ENCODE measurements at regions not wholly inside any gene's neighbourhood (a gene's known extent, or its start where the extent isn't known, plus 50 kb on each side); places are given as distances from the start of the nearest gene placed in this dataset.
"Not testable (repeated sequence)": the region's sequence is repeated elsewhere in the genome, so short reads cannot be mapped to it uniquely, and the experiment has no call there.

DNA sequence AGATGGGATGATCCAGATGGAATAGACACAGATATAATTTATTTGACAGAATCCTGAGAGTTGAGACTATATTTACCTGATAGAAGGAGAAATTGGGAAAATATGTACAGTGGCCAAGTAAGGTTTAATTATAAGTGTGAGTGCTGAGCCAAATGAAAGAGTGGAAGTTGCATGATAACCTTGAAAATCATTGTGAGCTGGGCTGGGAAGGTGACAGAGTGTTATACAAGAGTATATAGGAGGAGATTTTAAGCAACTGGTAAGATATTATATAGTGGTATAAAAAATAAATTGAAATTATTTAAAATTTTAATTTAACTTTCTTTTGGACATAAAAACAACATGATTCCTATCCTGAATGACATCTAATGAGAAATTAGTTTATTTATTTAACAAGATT lies 340.8 kb downstream of the NUP35 start:
- no peak for DNase-seq

DNA sequence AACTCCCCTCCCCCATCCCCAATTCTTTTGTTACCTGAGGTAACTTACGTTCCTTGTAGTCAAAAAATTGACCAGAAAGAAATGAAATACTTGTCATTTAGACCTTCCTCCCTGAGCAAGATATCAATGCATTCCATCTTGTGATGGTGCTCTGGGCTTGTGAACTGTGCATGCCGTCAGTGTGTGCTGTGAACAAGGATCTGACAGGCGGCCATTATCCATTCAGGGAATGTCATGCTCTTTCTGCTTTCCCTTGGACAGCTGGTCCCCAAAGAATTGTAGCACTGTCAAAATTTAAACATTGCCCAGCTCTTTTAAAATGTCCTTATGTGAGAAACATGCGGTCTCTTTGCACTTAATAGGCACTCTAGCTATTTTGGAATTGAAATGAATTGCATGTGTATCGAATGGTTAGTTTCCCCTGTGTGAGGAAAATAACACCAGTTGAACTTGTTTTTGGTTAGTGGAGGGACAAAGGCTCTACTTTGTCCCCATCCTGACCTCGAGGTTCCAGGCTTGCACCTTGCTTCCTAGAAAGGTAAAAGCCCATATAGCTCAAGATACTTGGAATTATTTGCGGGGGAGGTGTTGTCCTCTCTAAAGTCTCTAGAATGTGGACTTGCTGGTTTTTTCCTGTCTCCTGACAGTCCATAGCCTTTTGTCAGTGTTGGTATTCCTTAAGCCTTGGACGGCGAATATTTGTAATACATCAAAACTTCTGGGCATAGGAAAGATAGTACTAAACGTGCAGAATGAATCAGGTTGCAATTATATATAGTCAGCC lies 350.9 kb downstream of the NUP35 start:
- DNase-seq, result no peak

DNA sequence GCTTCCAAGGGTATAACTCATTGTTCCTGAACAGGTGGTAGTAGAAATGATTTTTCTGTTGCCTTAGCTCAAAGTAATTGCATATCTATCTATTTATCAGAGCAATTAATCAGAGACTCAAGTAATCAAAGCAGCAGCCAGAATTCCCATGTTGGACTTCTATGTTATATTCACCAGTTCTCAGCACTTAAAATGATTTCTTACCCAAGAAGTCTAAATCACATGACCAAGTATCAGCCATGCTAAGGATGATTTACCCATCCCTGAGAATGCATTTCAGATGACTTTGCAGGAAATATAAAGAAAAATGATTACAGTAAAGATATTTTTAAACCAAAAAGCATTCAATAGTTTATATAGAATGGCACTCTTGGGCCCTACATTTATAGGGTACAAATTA lies 352.2 kb downstream of the NUP35 start:
- DNase-seq, result no peak

DNA sequence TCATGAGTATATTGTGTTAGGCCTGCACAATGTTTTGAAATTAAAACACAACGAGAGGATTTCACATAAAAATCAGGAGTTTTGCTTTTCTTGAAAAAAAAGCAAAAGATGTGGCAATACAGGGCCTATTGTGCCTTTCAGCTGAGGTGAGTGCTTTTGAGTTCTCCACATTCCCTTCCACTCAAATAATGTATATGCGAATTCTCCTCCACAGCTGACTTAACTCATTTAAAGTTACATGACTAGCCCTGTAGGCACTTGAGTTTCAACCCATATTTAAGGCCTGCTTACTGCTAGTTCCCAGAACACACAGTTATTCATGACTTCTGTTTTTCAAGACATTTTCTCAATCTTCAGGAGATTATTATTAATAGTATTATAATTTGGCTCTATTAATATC lies 353.1 kb downstream of the NUP35 start:
- no peak for DNase-seq

DNA sequence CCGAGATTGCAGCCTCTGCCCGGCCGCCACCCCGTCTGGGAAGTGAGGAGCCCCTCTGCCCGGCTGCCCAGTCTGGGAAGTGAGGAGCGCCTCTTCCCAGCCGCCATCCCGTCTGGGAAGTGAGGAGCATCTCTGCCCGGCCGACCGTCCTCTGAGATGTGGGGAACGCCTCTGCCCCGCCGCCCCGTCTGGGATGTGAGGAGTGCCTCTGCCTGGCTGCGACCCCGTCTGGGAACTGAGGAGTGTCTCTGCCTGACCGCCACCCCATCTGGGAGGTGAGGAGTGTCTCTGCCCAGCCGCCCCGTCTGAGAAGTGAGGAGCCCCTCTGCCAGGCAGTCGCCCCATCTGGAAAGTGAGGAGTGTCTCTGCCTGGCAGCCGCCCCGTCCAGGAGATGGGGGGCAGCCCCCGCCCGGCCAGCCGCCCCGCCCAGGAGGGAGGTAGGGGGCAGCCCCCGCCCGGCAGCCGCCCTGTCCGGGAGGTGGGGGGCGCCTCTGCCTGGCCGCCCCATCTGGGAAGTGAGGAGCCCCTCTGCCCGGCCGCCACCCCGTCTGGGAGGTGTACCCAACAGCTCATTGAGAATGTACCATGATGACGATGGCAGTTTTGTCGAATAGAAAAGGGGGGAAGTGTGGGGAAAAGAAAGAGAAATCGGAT lies 354.8 kb downstream of the NUP35 start:
- not testable (repeated sequence) for DNase-seq

DNA sequence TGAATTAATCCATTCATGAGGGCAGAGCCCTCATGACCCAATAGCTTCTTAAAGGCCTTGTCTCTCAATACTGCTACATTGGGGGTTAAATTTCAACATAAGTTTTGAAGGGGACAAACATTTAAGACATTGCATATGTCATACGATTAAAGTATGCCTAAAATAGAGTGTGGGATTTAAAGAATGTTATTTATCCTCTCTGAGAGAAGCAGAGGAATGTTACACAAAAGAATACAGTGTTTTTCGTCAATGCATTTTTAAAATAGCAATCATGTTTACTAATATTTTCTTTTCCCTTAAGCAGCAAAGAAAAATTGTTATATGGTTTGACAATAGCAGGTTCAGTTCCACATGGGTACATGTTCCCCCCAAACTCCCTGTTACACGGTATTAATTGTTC lies 363.1 kb downstream of the NUP35 start:
- no peak for DNase-seq

DNA sequence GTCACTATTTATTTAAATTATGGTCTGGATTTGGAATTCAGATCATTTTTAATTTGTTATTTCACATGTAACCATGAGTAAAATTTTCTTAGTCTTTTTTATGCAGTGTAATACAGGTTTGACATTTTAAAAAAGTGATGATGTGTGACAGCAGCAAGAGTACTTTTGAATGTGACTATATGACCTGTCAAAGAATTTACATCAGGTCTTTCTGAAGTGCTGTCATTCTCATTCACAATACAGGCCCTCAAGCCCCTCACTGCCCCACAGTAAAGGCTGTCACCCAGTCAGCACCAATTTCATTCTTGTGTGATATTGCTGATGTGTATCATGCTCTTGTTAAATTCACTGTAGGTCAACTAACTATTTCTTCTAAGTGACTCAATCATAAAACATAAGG lies 364.2 kb downstream of the NUP35 start:
- DNase-seq, result no peak

DNA sequence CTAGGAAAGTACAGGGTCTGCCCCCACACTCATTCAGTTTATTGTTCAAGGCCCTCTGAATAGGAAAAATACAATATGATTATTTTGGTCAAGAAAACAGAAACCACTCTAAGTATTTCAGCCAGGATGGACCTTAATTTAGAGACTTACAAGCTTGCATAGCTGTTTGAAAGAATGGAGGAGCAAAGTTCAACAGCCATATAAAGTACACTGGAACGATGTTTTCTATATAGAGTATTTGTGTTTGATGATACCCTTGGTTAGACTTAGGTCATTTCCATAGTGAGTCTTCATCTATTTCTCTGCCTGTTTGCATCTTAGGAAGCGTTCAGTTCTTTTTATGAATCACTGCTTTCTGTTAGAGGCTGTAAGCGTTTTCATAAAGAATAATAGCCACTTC lies 366.2 kb downstream of the NUP35 start:
- DNase-seq, result no peak

DNA sequence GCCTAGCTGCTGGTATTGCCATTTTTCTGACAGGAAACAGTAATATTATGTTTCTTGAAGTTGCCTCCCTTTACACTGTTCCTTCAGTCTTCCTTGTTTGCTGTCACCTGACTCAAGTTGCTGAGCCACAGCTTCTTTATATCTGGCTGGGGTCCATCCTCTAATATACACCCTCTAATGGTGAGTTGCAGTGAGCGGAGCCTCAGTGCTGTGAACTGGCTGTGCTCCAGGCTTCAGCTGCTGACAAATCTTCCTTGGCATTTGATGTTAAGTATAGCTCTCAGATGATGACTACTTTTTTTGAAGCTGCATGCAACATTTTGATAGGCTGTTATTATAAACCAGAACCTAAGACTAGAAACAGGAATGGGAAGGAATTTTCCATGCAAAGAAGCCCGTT lies 366.7 kb downstream of the NUP35 start:
- DNase-seq, result peak; percentile 70

DNA sequence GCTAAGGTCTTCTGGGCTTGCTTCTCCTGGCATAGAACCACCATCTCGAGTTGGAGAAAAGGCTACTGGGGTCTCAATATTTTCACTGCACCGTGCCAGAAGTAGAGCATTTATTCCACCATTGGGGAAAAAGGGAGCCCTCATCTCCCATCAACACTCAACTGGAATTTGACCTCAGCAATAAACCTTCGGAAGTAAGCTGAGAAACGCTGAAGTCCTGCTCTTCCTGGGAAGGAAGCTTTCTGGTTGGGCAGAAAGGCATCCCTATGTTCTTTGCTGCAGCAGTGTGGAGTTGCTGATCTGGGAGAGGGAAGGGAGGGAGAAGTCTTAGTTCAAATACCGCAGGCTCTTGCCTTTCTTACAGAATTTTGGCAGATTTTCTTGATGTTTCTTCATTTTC lies 368.8 kb downstream of the NUP35 start:
- no peak for DNase-seq

DNA sequence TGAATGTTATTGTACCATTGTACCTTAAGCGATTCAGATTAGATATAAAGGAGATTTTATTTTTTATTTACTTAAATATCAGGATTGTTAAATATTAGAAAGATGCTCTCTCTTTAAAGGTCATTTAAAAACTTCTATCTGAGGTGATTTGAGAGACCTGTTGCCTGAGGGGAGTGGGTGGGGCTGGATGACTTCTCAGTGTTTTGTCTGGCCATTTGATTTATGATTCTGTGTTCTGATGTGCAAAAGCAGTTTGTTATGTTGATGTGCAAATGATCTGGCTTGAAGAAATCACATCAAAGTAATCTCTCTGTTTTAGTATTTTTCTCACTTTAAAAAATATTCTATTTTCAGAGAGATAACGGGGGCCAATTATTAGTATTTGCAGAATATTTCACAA lies 370.8 kb downstream of the NUP35 start:
- no peak for DNase-seq

DNA sequence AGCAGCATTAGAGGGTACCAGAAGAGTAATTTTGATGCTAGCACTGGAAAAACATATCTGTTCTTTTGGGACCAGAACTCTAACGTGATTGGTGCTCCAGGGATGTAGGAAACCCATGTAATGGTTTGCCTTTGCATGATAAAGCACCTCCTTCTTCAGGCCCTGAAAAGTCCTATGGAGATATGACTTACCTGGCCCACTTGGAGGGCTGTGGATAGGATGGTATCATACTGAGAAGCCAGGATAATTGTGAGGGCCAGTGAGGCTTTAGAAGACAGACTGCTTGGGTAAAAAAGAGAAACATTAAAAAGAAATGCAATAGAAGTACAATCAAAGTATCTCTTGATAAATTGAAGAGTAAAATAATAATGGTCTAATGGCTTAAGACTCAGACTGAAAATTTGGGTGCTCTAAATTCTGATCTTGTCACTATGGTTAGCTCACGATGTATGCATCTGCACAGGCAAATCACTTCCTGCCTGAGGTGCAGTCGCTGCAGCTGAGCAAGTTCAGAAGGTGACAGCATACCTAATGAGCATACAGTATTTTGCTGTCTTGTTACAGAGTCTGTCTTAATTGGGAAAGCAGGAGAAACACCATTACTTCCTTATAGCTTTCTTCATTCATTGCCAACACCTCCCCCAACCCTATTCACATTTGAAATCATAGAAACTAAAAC lies 371.5 kb downstream of the NUP35 start:
- no peak for DNase-seq

DNA sequence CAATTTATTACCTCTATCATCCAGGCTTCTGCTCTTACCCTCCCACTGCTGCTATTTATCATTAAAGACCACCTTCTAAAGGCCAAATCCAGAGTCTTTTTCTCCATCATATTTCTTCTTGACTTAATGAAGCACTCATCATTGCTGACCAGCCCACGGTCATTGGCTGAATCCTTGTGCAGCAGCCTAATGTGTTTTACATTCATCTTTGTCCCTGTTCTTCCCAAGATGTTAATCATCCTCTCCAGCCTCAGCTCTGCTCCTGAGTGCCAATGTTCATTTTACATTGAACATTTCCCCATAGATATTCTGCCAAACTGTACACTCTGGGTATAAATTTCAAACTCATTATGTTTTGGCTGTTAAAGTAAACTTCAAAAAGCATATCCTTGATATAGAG lies 373.6 kb downstream of the NUP35 start:
- no peak for DNase-seq

DNA sequence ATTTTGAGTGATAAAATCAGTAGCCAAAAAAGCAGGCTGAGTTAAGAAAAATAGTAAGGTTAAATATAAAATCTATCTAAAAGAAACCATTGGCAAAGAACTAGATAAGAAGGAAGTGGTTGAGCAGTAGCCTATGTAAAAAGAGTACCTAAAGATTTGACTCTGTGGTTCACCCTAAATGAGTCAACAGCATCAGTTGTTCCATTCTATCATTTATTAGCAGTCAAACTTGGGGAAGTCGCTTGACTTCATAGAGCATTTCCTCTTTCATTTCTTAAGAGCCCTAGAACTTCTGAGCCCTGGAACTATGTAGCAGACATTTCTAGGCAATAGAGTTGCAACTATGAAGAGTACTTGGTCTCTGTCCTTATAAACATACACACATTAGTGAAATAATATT lies 381.7 kb downstream of the NUP35 start:
- no peak for DNase-seq

DNA sequence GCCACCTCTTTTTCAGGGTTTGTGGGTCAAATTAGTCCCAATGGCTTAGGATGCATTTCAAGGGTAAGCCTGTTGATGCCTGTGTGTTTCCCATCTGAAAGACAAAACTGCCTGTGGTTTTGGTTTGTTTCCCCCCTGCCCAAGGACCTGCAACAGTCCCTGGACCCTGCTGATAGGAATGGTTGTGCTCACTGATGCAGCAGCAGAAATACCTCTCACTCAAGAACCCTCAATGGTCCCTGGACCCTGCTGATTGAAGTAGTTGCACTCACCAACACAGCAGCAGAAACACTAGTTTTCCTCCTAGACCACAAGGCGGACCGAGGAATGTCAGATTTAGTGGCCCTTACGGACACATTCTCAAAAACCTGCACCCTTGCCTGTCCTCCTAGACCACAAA lies 386.9 kb downstream of the NUP35 start:
- DNase-seq, result no peak

DNA sequence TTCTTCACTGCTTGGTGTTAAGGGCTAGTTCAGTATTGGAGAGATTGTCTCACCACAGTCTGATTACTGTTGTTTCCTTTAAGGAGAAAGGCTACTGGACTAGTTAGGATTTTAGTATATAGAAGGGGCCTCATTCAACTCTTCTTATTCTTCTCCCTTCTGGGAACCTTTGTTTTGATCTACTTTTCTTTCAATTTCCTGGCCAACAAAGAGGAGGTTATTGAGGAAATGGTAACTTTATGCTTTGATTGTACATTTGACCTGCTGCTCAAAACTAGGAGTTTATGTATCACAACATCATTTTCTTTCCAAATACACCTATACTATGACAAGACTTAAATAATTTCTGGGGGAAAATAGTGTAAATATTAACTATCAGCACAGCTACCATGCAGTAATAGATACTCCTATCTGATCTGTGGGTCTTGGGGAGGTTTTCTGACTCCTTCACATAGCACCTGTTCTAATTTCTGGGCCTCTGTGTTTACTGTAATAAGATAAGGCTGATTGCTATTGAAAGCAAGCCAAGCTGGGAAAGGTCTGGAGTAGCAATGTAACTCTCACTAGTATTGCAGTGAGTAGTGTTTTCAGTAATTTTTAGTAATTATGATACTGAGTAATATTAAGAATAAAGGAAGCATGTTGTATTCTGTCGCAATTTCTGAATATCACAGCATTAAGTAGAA lies 395.3 kb downstream of the NUP35 start:
- no peak for DNase-seq

DNA sequence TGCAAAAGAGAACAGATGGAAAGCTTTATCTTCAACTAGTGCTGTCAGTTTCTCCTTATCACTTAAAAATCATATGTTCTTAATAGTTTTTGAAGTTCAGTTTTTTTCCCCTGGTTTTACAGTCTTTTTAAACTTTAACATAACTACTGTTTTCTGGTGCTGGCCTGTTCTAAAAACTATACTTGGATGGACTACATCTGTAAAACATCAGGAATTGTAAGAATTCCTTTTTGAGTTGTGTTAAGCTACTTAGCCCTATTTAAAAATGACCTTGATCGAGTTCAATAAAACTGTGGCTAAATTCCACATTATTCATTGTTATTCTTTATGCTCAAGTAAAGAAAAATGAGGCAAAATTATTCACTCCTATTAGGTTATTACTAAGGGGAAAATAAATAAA lies 397.7 kb downstream of the NUP35 start:
- DNase-seq, result no peak

DNA sequence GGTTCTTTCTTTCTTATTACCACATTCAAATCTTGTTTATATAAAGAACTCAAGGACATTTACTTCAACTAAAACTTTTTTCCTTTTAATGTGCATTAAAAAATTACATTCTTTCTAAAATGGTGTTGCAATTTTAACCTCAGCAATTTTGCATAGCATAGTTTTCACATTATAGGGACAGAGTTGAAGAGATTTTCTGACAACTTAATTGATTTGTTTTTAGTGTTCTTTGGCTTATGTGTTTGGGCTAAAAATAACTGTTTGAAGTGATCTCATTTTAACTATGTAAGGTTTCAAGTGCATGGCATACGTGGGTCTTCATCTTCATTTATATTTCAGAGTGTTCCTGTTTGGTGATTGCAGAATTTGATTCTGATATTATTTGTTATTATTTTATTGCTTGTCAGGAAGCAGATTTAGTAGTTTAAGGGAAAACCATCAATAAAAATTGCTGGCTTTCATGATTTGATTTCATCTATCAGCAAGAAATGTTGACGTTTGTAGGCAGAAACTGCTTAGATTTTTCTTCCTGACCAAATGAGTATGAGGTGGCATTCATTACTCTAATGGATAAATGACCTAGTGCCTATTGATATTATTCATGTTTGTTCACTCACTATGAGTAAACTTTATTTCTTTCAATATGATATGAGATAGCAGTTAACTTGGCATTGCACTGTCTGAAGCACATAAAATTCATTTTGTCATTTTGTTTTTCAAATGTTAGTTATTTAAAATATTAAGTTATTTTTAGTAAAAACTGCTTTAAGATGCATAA lies 398.4 kb downstream of the NUP35 start:
- no peak for DNase-seq

DNA sequence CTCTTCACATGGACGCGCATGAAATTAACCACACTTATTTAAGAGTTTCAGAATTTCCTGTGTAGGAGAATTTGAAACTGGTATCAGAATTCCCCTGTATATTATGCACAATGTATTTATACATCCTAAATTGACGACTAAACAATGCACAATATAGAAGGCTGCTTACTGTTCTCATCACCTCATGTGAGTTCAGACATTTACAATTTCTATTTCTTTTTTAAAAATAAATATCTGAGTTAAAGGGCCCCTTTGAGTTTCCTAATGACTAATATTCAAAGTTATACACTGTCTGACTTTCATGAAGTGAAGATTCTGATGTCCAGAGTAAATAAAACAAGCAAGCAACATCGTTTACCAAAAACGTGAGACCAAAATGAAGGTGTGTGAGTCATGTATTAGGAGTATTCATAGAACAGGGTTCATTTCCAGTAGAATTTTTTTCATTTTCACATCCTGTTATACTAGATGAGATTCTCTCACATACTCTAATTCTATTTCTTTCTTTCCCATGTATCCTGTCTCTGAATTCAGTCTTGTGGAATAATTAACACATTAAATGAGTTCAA lies 406.2 kb downstream of the NUP35 start:
- no peak for DNase-seq

DNA sequence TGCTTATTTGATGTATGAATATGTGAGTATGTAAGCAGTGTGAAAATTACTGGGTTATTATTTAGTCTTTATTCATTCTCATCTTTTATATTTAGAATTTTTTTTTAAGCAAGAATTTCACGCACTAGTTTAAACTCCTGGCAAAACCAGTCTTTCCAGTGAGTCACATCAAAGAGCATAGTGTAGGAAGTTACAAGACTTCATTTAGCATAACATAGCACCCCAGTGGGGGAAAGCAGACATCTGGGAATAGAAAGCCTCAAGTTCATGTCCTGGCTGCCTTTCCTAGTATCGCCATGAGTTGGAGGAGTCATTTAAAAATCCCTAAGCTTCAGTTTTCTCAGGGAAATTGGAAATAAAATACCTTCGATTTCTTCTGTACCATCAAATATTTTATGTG lies 408.3 kb downstream of the NUP35 start:
- DNase-seq, result no peak

DNA sequence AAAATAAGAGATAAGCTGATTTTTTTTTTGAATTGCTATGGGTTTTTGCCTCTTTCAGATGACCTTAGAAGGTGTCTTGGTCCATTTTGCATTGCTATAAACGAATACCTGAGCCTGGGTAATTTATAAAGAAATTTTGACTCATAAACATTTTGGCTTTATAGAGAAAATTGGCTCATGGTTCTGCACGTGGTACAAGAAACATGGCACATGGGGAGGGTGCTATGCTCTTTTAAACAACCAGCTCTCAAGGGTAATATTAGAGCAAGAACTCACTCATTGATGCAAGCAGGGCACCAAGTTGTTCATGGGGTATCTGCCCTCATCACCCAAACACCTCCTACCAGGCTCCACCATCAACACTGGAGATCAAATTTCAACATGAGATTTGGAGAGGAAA lies 408.8 kb downstream of the NUP35 start:
- DNase-seq, result no peak

DNA sequence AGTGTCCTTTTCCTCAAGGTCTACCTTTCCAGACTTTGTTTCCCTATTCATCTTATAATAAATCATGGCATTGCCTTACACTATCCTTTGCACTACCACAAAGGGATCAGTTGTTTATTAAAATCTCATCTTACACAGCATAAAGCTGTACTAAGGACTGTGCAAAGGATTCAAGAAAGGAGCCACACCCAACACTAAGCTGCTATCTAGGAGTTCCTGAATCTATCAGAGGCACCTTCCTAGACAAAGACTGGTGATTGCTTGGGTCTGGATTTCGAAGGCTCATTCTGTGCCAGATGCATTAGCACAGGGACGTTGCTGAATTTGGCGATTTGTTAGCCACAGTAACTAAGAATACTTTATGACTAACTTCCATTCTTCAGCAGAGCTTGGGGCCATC lies 412.0 kb downstream of the NUP35 start:
- no peak for DNase-seq

DNA sequence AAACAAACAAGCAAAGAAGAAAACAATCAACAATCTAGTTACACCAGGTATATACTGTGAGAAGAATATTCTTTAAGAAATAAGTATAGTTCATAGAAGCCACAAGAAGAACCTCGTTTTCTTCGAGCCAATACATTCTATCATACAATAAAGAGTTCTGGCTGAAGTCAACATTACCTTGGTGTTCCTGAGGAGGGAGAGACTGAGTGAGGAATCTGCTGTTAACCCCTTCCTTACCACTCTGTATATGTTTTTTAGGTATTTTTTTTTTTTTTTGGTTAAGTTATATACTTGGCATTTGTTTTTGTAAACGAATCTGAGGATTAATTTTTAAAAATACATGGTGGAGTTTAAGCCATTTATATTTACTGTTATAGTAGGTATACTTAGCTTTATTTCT lies 412.5 kb downstream of the NUP35 start:
- no peak for DNase-seq

All from NCI-H226 (cell line).